ENCODE measurements at regions not wholly inside any gene's neighbourhood (a gene's known extent, or its start where the extent isn't known, plus 50 kb on each side); places are given as distances from the start of the nearest gene placed in this dataset.
"Not testable (repeated sequence)": the region's sequence is repeated elsewhere in the genome, so short reads cannot be mapped to it uniquely, and the experiment has no call there.

GRCh38 chr6:135626001-135626400, 128.5 kb upstream of the AHI1 start:
- TF ChIP-seq, protein P1, sequence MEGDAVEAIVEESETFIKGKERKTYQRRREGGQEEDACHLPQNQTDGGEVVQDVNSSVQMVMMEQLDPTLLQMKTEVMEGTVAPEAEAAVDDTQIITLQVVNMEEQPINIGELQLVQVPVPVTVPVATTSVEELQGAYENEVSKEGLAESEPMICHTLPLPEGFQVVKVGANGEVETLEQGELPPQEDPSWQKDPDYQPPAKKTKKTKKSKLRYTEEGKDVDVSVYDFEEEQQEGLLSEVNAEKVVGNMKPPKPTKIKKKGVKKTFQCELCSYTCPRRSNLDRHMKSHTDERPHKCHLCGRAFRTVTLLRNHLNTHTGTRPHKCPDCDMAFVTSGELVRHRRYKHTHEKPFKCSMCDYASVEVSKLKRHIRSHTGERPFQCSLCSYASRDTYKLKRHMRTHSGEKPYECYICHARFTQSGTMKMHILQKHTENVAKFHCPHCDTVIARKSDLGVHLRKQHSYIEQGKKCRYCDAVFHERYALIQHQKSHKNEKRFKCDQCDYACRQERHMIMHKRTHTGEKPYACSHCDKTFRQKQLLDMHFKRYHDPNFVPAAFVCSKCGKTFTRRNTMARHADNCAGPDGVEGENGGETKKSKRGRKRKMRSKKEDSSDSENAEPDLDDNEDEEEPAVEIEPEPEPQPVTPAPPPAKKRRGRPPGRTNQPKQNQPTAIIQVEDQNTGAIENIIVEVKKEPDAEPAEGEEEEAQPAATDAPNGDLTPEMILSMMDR (IDR thresholded peaks at IDR 0.05; ENCODE audit: insufficient read depth, low read length, poor library complexity, severe bottlenecking), result not testable (repeated sequence)
- TF ChIP-seq EZH2phosphoT487 (conservative IDR thresholded peaks at IDR 0.05; ENCODE audit: low read length), result not testable (repeated sequence)

Data from SU-DHL-6 (cell line).